ENCODE measurements at regions not wholly inside any gene's neighbourhood (a gene's known extent, or its start where the extent isn't known, plus 50 kb on each side); places are given as distances from the start of the nearest gene placed in this dataset.

DNA sequence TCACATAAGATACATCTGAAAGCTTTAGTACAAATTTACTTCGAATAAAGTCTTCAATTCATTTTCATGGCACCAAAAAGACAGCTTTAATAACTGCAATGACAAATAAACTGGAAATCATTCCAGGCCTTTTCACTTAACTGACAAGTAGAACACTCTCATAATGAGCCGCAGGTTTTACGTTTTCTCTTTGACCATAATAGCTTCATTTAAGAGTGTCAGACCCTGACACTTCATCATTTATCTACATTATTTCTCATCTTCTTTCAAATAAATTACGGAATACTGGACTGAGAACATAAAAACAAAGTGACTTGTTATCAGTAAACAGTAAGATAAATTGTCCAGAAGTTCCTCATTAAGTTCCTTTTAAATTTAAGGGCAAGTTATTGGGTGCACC is 1252.9 kb upstream of the ACVR2A start:
- TF ChIP-seq, protein P1, sequence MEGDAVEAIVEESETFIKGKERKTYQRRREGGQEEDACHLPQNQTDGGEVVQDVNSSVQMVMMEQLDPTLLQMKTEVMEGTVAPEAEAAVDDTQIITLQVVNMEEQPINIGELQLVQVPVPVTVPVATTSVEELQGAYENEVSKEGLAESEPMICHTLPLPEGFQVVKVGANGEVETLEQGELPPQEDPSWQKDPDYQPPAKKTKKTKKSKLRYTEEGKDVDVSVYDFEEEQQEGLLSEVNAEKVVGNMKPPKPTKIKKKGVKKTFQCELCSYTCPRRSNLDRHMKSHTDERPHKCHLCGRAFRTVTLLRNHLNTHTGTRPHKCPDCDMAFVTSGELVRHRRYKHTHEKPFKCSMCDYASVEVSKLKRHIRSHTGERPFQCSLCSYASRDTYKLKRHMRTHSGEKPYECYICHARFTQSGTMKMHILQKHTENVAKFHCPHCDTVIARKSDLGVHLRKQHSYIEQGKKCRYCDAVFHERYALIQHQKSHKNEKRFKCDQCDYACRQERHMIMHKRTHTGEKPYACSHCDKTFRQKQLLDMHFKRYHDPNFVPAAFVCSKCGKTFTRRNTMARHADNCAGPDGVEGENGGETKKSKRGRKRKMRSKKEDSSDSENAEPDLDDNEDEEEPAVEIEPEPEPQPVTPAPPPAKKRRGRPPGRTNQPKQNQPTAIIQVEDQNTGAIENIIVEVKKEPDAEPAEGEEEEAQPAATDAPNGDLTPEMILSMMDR (conservative IDR thresholded peaks at IDR 0.05; ENCODE audit: low read depth in 2 of 2), result no peak
- no peak for TF ChIP-seq EZH2phosphoT487 (IDR thresholded peaks at IDR 0.05; ENCODE audit: unreplicated experiment)
- TF ChIP-seq EZH2 (IDR thresholded peaks at IDR 0.05; ENCODE audit: low read depth, unreplicated experiment), result no peak
- TF ChIP-seq POLR2AphosphoS5 (IDR thresholded peaks at IDR 0.05; ENCODE audit: low read depth), result no peak
- TF ChIP-seq, protein P2, sequence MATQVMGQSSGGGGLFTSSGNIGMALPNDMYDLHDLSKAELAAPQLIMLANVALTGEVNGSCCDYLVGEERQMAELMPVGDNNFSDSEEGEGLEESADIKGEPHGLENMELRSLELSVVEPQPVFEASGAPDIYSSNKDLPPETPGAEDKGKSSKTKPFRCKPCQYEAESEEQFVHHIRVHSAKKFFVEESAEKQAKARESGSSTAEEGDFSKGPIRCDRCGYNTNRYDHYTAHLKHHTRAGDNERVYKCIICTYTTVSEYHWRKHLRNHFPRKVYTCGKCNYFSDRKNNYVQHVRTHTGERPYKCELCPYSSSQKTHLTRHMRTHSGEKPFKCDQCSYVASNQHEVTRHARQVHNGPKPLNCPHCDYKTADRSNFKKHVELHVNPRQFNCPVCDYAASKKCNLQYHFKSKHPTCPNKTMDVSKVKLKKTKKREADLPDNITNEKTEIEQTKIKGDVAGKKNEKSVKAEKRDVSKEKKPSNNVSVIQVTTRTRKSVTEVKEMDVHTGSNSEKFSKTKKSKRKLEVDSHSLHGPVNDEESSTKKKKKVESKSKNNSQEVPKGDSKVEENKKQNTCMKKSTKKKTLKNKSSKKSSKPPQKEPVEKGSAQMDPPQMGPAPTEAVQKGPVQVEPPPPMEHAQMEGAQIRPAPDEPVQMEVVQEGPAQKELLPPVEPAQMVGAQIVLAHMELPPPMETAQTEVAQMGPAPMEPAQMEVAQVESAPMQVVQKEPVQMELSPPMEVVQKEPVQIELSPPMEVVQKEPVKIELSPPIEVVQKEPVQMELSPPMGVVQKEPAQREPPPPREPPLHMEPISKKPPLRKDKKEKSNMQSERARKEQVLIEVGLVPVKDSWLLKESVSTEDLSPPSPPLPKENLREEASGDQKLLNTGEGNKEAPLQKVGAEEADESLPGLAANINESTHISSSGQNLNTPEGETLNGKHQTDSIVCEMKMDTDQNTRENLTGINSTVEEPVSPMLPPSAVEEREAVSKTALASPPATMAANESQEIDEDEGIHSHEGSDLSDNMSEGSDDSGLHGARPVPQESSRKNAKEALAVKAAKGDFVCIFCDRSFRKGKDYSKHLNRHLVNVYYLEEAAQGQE (IDR thresholded peaks at IDR 0.05; ENCODE audit: unreplicated experiment), result no peak
- no peak for TF ChIP-seq ETS1 (IDR thresholded peaks at IDR 0.05)
- no peak for TF ChIP-seq CREB1 (CRISPR knock-in tag; IDR thresholded peaks at IDR 0.05; ENCODE audit: low read depth)

Data from GM23338 (cell line).